Astrocyte (in vitro differentiated cells and primary cell): ENCODE measurements at regions not wholly inside any gene's neighbourhood (a gene's known extent, or its start where the extent isn't known, plus 50 kb on each side); places are given as distances from the start of the nearest gene placed in this dataset.

Experiments
- DNase-seq: peaks from one replicate; pipeline ENCODE4 v3.0.0-alpha.2; 2010; ENCODE audit warnings: low read depth
- FAIRE-seq: peaks from 2 replicates; lab custom pipeline; 2011; peaks lifted over from hg19 to GRCh38; lab: Jason Lieb, UNC
- H2AFZ ChIP-seq: 2 replicates; pipeline ENCODE4 v1.6.0; 2012; ENCODE audit warnings: low read depth, low read length, inconsistent platforms
- H3K27ac ChIP-seq: 2 replicates; pipeline ENCODE4 v1.5.1; 2011; ENCODE audit warnings: low read depth, low read length, inconsistent platforms
- H3K27me3 ChIP-seq: 2 replicates; pipeline ENCODE4 v1.6.0; 2011; ENCODE audit warnings: low read length, inconsistent platforms; ENCODE audit not compliant: insufficient read depth
- H3K36me3 ChIP-seq: 2 replicates; pipeline ENCODE4 v1.5.1; 2011; ENCODE audit warnings: low read length, inconsistent platforms; ENCODE audit not compliant: insufficient read depth
- H3K4me1 ChIP-seq: 2 replicates; pipeline ENCODE4 v1.5.1; 2011; ENCODE audit warnings: low read length, inconsistent platforms; ENCODE audit not compliant: insufficient read depth
- H3K4me2 ChIP-seq: 2 replicates; pipeline ENCODE4 v1.6.0; 2012; ENCODE audit warnings: low read length, inconsistent platforms
- H3K4me3 ChIP-seq: 2 replicates; pipeline ENCODE4 v1.5.1; 2011; ENCODE audit warnings: low read depth, mild to moderate bottlenecking, low read length, inconsistent platforms; ENCODE audit not compliant: insufficient read depth
- H3K79me2 ChIP-seq: 2 replicates; pipeline ENCODE4 v1.6.0; 2012; ENCODE audit warnings: mild to moderate bottlenecking, low read length, inconsistent platforms; ENCODE audit not compliant: insufficient read depth
- H3K9ac ChIP-seq: 2 replicates; pipeline ENCODE4 v1.6.0; 2012; ENCODE audit warnings: mild to moderate bottlenecking, low read length, inconsistent platforms
- H3K9me3 ChIP-seq: 2 replicates; pipeline ENCODE4 v1.5.1; 2012; ENCODE audit warnings: low read depth, mild to moderate bottlenecking, low read length, inconsistent platforms; ENCODE audit not compliant: insufficient read depth
- H4K20me1 ChIP-seq: 2 replicates; pipeline ENCODE4 v1.6.0; 2012; ENCODE audit warnings: low read length, inconsistent platforms; ENCODE audit not compliant: insufficient read depth
- H3K27ac Mint-ChIP-seq: one replicate; pipeline ENCODE4 v1.8.0; 2021; ENCODE audit warnings: mild to moderate bottlenecking, mixed read lengths; ENCODE audit not compliant: unreplicated experiment
- H3K27me3 Mint-ChIP-seq: one replicate; pipeline ENCODE4 v1.8.0; 2021; ENCODE audit warnings: low read depth, mixed read lengths; ENCODE audit not compliant: unreplicated experiment
- H3K36me3 Mint-ChIP-seq: one replicate; pipeline ENCODE4 v1.8.0; 2021; ENCODE audit warnings: low read depth, mixed read lengths; ENCODE audit not compliant: unreplicated experiment
- H3K4me1 Mint-ChIP-seq: one replicate; pipeline ENCODE4 v1.8.0; 2021; ENCODE audit warnings: low read depth, mixed read lengths; ENCODE audit not compliant: unreplicated experiment
- H3K4me3 Mint-ChIP-seq: one replicate; pipeline ENCODE4 v1.8.0; 2021; ENCODE audit warnings: mild to moderate bottlenecking, moderate library complexity, mixed read lengths; ENCODE audit not compliant: unreplicated experiment
- H3K9me3 Mint-ChIP-seq: one replicate; pipeline ENCODE4 v1.8.0; 2021; ENCODE audit warnings: mild to moderate bottlenecking, mixed read lengths; ENCODE audit not compliant: unreplicated experiment
- EZH2 ChIP-seq: IDR thresholded peaks from 2 replicates; pipeline ENCODE4 v1.6.1; 2012; ENCODE audit warnings: mild to moderate bottlenecking, low read length, inconsistent platforms; ENCODE audit not compliant: insufficient read depth
- TF ChIP-seq, protein P1 (sequence below): IDR thresholded peaks from 2 replicates; pipeline ENCODE4 v1.5.1; 2011; ENCODE audit warnings: low read depth, mild to moderate bottlenecking, inconsistent platforms, low read length, moderate library complexity; ENCODE audit not compliant: insufficient read depth

- H3K27me3 Mint-ChIP-seq: peaks cover 11% of the 10 kb centered on the region
- no peaks in the 10 kb centered on the region for H3K36me3 ChIP-seq
Measured at GRCh38 chr12:67116134-67116533, 153.0 kb upstream of the CAND1 start.

DNA sequence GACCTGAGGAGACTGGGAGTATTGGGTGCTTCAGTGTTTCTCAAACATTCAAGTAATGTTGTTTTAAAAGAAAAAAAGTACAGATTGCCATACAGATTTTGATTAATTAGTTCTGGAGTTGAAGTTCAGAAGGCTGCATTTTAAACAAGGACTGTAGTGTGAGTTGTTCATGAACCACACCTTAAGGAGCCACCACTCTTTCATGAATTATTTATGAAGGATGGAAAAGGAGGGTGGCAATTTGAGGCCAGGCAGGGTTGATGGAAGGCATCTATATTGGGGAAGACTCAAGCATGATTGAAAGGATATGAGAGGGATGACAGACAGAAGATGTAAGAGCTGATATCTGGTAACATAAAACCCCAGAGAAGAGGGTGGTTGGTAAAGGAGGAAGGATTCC lies 146.6 kb upstream of the CAND1 start:
- H3K9me3 Mint-ChIP-seq: peaks cover 4% of the 10 kb centered on the region
- Histone ChIP-seq H3K9ac (no peak overlapping the region), H3K4me3 (no peak overlapping the region), H3K4me1 (no peaks in the 10 kb centered on the region), H2AFZ (no peak overlapping the region), H3K79me2 (no peaks in the 10 kb centered on the region), H3K9me3 (no peaks in the 10 kb centered on the region), H3K27ac (no peak overlapping the region), H4K20me1 (no peaks in the 10 kb centered on the region), H3K4me2 (no peak overlapping the region), H3K36me3 (no peaks in the 10 kb centered on the region), H3K27me3 (no peaks in the 10 kb centered on the region)
- no peaks in the 10 kb centered on the region for H3K36me3 Mint-ChIP-seq
- no peak for DNase-seq
- H3K4me1 Mint-ChIP-seq: no peaks in the 10 kb centered on the region
- no peak overlapping the region for H3K4me3 Mint-ChIP-seq
- no peak for TF ChIP-seq EZH2
- TF ChIP-seq, protein P1, sequence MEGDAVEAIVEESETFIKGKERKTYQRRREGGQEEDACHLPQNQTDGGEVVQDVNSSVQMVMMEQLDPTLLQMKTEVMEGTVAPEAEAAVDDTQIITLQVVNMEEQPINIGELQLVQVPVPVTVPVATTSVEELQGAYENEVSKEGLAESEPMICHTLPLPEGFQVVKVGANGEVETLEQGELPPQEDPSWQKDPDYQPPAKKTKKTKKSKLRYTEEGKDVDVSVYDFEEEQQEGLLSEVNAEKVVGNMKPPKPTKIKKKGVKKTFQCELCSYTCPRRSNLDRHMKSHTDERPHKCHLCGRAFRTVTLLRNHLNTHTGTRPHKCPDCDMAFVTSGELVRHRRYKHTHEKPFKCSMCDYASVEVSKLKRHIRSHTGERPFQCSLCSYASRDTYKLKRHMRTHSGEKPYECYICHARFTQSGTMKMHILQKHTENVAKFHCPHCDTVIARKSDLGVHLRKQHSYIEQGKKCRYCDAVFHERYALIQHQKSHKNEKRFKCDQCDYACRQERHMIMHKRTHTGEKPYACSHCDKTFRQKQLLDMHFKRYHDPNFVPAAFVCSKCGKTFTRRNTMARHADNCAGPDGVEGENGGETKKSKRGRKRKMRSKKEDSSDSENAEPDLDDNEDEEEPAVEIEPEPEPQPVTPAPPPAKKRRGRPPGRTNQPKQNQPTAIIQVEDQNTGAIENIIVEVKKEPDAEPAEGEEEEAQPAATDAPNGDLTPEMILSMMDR: no peak
- H3K27me3 Mint-ChIP-seq: peaks cover 20% of the 10 kb centered on the region
- H3K27ac Mint-ChIP-seq: no peak overlapping the region
- FAIRE-seq: no peak

More at GRCh38 chr12:67116134-67116533, 153.0 kb upstream of the CAND1 start:
- H3K36me3 Mint-ChIP-seq: no peaks in the 10 kb centered on the region
- H3K27me3 ChIP-seq: no peaks in the 10 kb centered on the region
- no peaks in the 10 kb centered on the region for H4K20me1 ChIP-seq
- H3K9ac ChIP-seq: no peak overlapping the region
- no peaks in the 10 kb centered on the region for H3K9me3 Mint-ChIP-seq
- no peak overlapping the region for H3K27ac ChIP-seq
- H3K4me3 ChIP-seq: no peak overlapping the region
- no peaks in the 10 kb centered on the region for H3K79me2 ChIP-seq
- no peak for FAIRE-seq
- H3K4me1 ChIP-seq: no peaks in the 10 kb centered on the region
- H3K4me3 Mint-ChIP-seq: no peak overlapping the region
- H3K9me3 ChIP-seq: no peaks in the 10 kb centered on the region
- TF ChIP-seq, protein P1: no peak
- TF ChIP-seq EZH2: no peak
- no peak overlapping the region for H3K27ac Mint-ChIP-seq
- no peak overlapping the region for H3K4me2 ChIP-seq
- H2AFZ ChIP-seq: no peak overlapping the region
- no peaks in the 10 kb centered on the region for H3K4me1 Mint-ChIP-seq
- DNase-seq: no peak

DNA sequence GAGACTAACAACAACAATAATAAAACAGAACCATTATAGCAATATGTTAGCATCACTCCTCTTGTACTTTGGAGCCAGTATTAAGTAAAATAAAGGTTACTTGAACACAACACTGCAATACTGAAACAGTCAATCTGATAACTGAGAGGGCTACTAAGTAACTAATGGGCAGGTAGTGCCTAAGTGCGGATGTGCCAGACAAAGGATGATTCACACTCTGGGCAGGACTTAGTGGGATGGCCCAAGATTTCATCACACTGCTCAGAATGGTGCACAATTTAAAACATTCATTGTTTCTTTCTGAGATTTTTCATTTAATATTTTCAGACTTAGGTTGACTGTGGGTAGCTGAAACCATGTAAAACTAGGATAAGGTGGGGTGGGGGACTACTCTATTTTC lies 131.9 kb upstream of the CAND1 start:
- H3K9ac ChIP-seq: no peak overlapping the region
- Mint-ChIP-seq H3K4me3 (no peak overlapping the region), H3K9me3 (no peaks in the 10 kb centered on the region), H3K27me3 (peaks cover 5% of the 10 kb centered on the region), H3K36me3 (no peaks in the 10 kb centered on the region), H3K4me1 (peaks cover 2% of the 10 kb centered on the region), H3K27ac (no peak overlapping the region)
- no peaks in the 10 kb centered on the region for H3K27me3 ChIP-seq
- H3K9me3 ChIP-seq: no peaks in the 10 kb centered on the region
- no peak overlapping the region for H3K27ac ChIP-seq
- no peak overlapping the region for H3K4me2 ChIP-seq
- DNase-seq (no peak), FAIRE-seq (no peak)
- H3K4me3 ChIP-seq: no peak overlapping the region
- no peaks in the 10 kb centered on the region for H4K20me1 ChIP-seq
- H3K79me2 ChIP-seq: no peaks in the 10 kb centered on the region
- H3K36me3 ChIP-seq: no peaks in the 10 kb centered on the region
- TF ChIP-seq EZH2: no peak
- TF ChIP-seq, protein P1: no peak
- no peak overlapping the region for H2AFZ ChIP-seq
- no peaks in the 10 kb centered on the region for H3K4me1 ChIP-seq
